GM18951 (cell line): ENCODE measurements at regions not wholly inside any gene's neighbourhood (a gene's known extent, or its start where the extent isn't known, plus 50 kb on each side); places are given as distances from the start of the nearest gene placed in this dataset.

Experiments used
- POLR2A ChIP-seq: IDR thresholded peaks from 4 replicates; pipeline ENCODE4 v1.6.1; 2011; ENCODE audit warnings: mild to moderate bottlenecking; ENCODE audit not compliant: insufficient read length, insufficient read depth; ENCODE audit errors: extremely low read depth
- in situ Hi-C: fragments of 300-500 bp; cut with MboI; formaldehyde crosslinking; loops from one replicate; pipeline ENCODE4 v1.12.0; 2022; ENCODE audit warnings: low sequenced_read_pairs, mixed read lengths, inconsistent platforms; ENCODE audit not compliant: unreplicated experiment

GRCh38 chr16:73387979-73388378, 340.1 kb upstream of the ZFHX3 start:
- no peak for TF ChIP-seq POLR2A

GRCh38 chr16:73385696-73386095, 337.8 kb upstream of the ZFHX3 start:
- no peak for TF ChIP-seq POLR2A
- in situ Hi-C loops = no loop called here

More at GRCh38 chr16:73387979-73388378, 340.1 kb upstream of the ZFHX3 start:
- in situ Hi-C loops = no loop called here

DNA sequence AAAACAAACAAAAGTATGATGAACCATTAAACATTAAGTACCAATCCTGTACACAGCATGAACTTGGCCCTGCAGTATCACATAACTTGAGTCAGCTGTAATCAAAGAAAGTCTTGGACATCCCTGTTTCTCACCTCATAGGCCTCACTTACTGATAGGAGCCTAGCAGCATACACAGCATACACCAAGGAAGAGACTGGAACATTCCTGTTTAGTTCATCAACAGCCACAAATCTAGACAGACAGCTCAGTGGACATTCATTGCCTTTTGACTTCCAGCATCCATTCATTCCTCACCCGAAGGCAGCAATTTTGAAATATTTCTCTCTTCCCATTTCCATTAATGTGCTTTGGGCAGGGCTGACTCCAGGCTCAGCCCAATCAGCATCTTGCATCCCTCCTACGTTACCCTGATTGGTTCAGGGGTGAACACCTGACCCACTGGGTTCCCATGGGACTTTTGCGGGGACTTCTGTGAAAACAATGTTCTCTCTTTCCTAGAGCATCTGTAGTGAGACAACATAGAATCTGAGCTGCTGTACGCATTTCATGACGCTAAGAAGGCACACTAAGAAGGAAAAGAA, 336.7 kb upstream of the ZFHX3 start:
- in situ Hi-C loops = no loop called here
- no peak for TF ChIP-seq POLR2A

GRCh38 chr16:73383988-73384365, 336.0 kb upstream of the ZFHX3 start:
- TF ChIP-seq POLR2A = no peak
- in situ Hi-C loops = no loop called here

- in situ Hi-C loops = no loop called here
- no peak for TF ChIP-seq POLR2A
Measured at GRCh38 chr16:73383195-73383987, 335.5 kb upstream of the ZFHX3 start.

DNA sequence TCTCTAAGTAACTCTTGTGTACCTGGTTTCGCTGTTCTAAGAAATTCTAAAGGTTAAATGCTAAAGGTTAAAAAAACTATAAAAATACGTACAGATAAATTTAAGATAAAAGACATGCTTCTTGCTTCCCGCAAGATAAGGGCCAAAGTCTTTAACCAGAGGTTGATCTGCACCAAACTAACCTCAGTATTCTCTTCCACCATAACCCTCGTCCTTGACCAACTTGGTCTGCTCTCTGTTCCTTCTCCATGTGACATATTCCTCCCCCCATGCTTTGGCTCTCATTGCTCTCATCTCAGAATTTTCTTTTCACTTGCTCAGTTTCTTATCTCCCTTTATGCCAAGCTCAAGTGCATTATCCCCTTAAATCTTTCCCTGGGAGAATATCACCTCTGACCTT, 330.5 kb upstream of the ZFHX3 start:
- in situ Hi-C loops = no loop called here
- TF ChIP-seq POLR2A = no peak

DNA sequence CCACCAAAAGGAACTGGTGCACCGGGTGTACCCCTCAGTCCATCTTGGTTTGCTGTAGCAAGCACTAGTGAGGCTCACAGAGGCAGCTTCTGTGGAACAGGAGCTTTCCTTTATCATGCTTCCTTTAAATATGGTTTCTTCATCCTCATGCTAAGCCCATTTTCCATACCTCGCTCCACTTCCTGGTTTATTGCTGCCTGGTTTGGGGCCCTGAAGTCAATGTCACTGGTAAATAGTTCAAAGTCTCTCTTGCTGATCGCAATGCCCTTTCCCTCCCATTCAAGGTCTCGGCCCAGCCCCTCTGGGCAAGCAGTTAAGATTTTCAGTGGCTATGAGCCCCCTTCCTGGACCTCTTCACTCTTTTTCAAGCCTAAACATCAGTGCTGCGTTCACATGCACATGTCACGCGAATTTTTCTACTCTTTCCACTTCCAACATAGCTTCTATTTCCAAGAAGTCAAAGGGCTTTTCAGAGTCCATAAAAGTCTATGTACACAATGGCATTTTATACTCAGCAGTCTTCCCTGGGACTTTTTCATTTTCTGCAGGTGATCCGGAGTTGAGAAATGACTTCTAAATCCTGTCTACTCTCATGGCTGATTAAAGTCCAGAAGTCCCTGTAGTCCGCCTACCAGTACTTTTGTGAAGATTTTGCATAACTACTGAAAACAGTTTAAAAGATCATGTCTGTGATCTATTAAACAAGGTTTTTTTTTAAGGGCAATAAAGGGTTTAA, 323.8 kb upstream of the ZFHX3 start:
- in situ Hi-C loops = no loop called here

DNA sequence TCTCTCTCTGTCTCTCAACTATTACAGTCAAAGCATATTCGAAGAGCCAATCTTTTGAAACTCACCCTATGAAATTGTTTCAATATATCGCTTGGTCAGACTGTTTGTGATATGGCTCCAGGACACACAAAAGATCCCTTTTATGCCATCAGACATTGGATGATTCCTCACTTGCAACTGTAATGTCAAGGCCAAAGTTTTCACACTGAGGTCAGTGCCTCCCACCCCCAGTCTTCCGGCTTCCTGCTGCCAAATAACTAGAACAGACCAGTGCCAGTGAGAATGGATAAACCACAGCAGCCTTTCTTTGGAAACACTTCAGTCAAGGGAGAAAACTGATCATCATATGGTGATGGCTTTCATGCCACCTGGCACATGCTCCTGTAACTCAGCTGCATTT, 321.9 kb upstream of the ZFHX3 start:
- in situ Hi-C loops = no loop called here

More for the DNA sequence above, 323.8 kb upstream of the ZFHX3 start:
- TF ChIP-seq POLR2A = no peak

DNA sequence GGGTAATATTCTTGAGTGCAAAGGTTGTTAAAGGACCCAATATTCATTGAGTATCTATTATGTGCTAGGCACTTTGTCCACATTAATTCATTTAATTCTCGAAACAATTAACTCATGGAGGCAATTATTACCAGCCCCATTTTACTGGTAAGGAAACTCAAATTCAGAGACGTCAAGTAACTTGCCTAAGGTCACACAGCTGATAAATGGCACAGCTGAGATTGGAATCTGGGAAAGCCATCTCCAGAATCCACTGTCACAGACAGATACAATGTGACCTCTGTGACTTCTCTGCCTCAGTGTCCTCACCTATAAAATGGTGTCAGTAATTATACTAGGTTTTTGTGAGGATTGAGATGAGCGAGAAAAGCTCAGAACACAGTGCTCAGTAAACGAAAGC, 320.8 kb upstream of the ZFHX3 start:
- TF ChIP-seq POLR2A = no peak
- in situ Hi-C loops = no loop called here

More for the DNA sequence above, 321.9 kb upstream of the ZFHX3 start:
- TF ChIP-seq POLR2A = no peak

DNA sequence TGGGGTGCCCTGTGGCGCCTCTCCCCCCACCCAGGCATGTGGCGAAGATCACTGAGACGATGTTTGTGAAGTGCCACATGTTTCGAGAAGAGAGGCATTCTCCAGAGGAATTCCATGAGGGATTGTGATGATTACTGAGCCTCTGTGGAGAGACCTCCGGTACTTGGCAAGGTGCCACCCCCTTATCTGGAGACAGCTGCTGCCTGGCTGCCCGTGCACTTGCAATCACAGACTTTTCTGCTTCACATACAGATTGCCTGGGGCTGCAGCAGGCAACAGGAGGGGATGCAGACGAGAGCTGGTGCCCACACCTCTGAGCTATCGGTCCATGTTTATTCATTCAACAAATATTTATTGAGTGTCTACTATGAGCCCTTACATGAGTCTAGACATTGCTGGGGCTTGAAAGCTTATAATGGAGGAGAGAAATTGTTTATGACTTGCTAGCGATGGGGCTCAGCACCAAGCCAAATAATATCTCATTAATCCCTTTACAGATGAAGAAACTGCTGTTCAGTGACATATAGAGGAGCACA, 317.2 kb upstream of the ZFHX3 start:
- no peak for TF ChIP-seq POLR2A
- in situ Hi-C loops = no loop called here

DNA sequence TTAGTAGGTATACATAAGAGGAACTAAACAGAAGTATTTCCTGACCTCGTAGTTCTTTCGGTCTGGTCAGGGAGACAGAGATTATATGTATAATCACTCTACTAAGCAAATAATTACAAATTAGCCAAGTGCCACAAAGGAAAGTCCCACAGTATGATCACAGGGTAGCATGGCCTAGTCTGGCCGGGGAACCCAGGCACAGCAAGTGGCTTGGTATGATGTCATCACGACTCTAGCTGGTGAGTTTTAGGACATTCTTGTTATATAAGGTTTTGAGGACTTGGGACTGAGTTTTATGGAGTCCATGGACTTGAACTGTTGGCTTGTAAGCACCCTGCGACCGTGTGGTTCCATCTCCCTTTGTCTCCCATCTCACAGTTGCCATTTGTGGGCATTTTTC, 316.5 kb upstream of the ZFHX3 start:
- TF ChIP-seq POLR2A = no peak
- in situ Hi-C loops = no loop called here

DNA sequence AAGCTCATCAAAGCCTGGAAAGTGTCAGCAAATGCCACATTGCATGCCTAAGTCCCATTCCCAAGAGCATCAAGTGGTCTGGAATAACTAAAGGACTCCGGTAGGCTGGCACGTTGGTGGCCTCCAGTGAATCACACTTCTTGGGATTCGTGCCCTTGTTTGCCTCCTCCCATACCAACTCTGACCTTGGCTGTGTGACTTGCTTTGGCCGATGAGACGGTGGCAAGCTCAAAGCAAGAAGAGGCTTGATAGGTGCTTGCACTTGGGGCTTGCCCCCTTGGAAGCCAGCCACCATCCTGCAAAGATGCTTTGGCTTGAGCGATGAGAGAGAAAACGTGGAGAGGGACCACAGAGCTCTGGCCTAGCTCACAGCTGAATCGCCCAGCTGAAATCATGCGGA, 313.1 kb upstream of the ZFHX3 start:
- TF ChIP-seq POLR2A = no peak
- in situ Hi-C loops = no loop called here

GRCh38 chr16:73356401-73357079, 308.6 kb upstream of the ZFHX3 start:
- in situ Hi-C loops = no loop called here

More at GRCh38 chr16:73356401-73357079, 308.6 kb upstream of the ZFHX3 start:
- TF ChIP-seq POLR2A = no peak
